Femur (tissue), 1 donor: ENCODE measurements at regions not wholly inside any gene's neighbourhood (a gene's known extent, or its start where the extent isn't known, plus 50 kb on each side); places are given as distances from the start of the nearest gene placed in this dataset.
A peak's percentile ranks its signal among the peaks of the same experiment; 100 is the strongest.

ENCODE experiments used
- DNase-seq: peaks from one replicate; pipeline ENCODE4 v3.0.0-alpha.2; 2017

- DNase-seq = no peak
Measured at GRCh38 chr18:77671456-77672167, 422.0 kb downstream of the GALR1 start.

GRCh38 chr18:77676910-77677309 is 427.3 kb downstream of the GALR1 start:
- DNase-seq = no peak

GRCh38 chr18:77677536-77677935 is 427.9 kb downstream of the GALR1 start:
- DNase-seq = no peak

- DNase-seq = no peak
Measured at GRCh38 chr18:77679869-77680268, 430.2 kb downstream of the GALR1 start.

- DNase-seq = no peak
Measured at GRCh38 chr18:77700051-77700450, 450.4 kb downstream of the GALR1 start.

GRCh38 chr18:77701977-77702376 is 452.3 kb downstream of the GALR1 start:
- no peak for DNase-seq

- peak; percentile 39 for DNase-seq
Measured at GRCh38 chr18:77702686-77703085, 453.0 kb downstream of the GALR1 start.

- no peak for DNase-seq
Measured at GRCh38 chr18:77705301-77705700, 455.7 kb downstream of the GALR1 start.

- DNase-seq = no peak
Measured at GRCh38 chr18:77708826-77709506, 459.3 kb downstream of the GALR1 start.

GRCh38 chr18:77711096-77711495 is 461.4 kb downstream of the GALR1 start:
- no peak for DNase-seq

GRCh38 chr18:77714716-77715115 is 465.1 kb downstream of the GALR1 start:
- no peak for DNase-seq

GRCh38 chr18:77716282-77716681 is 466.6 kb downstream of the GALR1 start:
- no peak for DNase-seq

- no peak for DNase-seq
Measured at GRCh38 chr18:77733292-77733903, 483.8 kb downstream of the GALR1 start.

- no peak for DNase-seq
Measured at GRCh38 chr18:77736842-77737241, 487.2 kb downstream of the GALR1 start.

- DNase-seq = no peak
Measured at GRCh38 chr18:77737405-77737804, 487.8 kb downstream of the GALR1 start.

GRCh38 chr18:77749089-77749488 is 499.4 kb downstream of the GALR1 start:
- DNase-seq = peak; percentile 47

GRCh38 chr18:77750006-77750405 is 500.4 kb downstream of the GALR1 start:
- DNase-seq = no peak

GRCh38 chr18:77754475-77755044 is 504.9 kb downstream of the GALR1 start:
- DNase-seq = no peak

GRCh38 chr18:77755187-77755586 is 505.5 kb downstream of the GALR1 start:
- no peak for DNase-seq

- no peak for DNase-seq
Measured at GRCh38 chr18:77761332-77761731, 511.7 kb downstream of the GALR1 start.

- no peak for DNase-seq
Measured at GRCh38 chr18:77762014-77762413, 512.4 kb downstream of the GALR1 start.

GRCh38 chr18:77762642-77763041 is 513.0 kb downstream of the GALR1 start:
- DNase-seq = peak; percentile 21

- no peak for DNase-seq
Measured at GRCh38 chr18:77763530-77764145, 514.0 kb downstream of the GALR1 start.
